ENCODE measurements at regions not wholly inside any gene's neighbourhood (a gene's known extent, or its start where the extent isn't known, plus 50 kb on each side); places are given as distances from the start of the nearest gene placed in this dataset.
A peak's percentile ranks its signal among the peaks of the same experiment; 100 is the strongest.

DNA sequence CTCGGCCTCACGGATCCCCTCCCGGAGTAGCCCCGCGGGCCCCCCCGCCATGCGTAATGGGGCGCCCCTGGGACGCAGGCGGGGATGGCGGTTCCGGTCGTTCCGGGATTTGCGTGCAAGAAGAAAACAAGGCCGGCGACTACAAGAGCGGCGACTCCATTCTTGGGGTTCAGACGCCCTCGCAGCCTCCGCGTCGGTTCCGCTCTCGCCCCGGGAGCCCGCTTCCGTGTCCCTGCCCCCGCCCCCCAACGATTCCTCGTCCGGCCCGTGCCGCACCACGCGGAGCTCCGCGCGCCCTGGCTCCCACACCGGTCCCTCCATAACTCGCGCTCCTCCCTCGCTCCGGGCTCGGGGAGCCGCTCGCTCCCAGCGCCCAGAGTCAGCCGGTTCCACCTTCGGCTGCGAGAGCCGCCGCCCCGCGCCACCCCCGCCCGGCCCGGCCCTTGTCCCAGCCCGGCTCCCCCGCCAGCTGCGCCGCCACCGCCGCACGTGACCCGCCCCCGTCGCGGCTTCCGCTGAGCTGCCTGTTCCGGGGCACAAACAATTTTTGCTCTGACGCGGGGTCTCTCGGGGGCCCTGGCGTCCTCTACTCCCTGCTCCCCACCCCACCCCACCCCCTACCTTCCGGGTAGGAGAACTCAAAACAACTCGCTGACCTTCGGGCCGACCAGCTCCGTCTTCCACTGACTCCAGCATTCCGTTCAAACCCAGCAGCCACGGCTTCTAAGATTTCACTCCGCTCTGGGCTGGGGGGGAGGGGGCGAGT lies 78.8 kb upstream of the BCOR start:
- H3K27me3 ChIP-seq: no peaks in the 10 kb centered on the region
- no peaks in the 10 kb centered on the region for H3K36me3 ChIP-seq
- peaks cover 3 to 14% of the 10 kb centered on the region in 2 donors for H3K4me1 ChIP-seq
- intact Hi-C loops (cut with DNase I): loop anchor here (1.0 to 10.0 kb wide), 5 partner anchors 80 to 1372 kb away; partner anchors contain the start of genes BCOR and MID1IP1
- H3K27ac ChIP-seq: peak overlapping the region; percentile 89 to 93
- peak overlapping the region; percentile 59 to 75 for H3K4me3 ChIP-seq
- TF ChIP-seq, protein P1, sequence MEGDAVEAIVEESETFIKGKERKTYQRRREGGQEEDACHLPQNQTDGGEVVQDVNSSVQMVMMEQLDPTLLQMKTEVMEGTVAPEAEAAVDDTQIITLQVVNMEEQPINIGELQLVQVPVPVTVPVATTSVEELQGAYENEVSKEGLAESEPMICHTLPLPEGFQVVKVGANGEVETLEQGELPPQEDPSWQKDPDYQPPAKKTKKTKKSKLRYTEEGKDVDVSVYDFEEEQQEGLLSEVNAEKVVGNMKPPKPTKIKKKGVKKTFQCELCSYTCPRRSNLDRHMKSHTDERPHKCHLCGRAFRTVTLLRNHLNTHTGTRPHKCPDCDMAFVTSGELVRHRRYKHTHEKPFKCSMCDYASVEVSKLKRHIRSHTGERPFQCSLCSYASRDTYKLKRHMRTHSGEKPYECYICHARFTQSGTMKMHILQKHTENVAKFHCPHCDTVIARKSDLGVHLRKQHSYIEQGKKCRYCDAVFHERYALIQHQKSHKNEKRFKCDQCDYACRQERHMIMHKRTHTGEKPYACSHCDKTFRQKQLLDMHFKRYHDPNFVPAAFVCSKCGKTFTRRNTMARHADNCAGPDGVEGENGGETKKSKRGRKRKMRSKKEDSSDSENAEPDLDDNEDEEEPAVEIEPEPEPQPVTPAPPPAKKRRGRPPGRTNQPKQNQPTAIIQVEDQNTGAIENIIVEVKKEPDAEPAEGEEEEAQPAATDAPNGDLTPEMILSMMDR (IDR thresholded peaks at IDR 0.05): no peak
- no peaks in the 10 kb centered on the region for H3K9me3 ChIP-seq
- DNase-seq (ENCODE audit: low spot score in 2 of 2): peak in 1 of 2 donors; percentile 84

DNA sequence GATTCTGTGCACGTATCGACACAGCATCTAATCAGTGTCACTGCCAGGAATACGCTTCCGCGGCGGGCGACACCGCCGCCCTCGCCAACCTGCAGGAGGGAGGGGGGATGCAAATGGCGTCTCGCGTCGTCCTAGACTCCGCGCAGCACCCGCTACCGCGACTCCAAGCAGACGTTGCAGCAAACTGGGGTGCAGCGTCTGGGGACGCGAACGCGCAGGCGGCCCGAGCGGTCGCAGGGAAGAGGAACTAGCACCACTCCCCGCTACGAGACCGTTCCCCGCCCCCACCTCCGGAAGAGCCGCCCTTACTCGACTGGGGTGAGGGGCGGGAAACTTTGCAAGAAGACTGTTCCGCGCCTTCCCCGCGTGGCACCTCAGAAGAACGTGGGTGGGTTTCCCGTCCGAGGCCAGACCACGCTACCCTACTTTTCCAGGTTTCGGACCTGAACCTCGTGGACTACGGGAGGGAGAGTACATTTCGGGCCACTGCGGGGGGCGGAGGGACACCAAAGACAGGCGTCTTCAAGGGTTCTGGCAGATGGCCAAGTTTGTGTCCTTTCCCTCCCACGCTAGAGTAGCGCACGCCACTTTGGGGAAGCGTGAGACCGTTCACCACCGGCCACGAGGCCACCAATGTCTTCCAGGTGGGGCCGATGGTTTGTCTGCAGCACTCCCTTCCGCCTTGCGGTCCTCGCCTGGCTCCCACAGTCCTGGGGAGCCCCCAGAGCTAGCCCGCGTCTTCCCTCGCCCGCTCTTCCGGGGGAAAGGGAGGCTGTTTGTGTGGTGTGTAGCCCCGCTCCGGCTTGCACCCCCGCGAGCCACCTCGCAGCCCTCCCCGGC lies 78.0 kb upstream of the BCOR start:
- peak overlapping the region; percentile 89 to 93 for H3K27ac ChIP-seq
- TF ChIP-seq, protein P1 (IDR thresholded peaks at IDR 0.05): no peak
- intact Hi-C loops (cut with DNase I): loop anchor here (2.0 to 10.0 kb wide), 6 partner anchors 21 to 1371 kb away; partner anchors contain the start of genes BCOR and MID1IP1
- no peaks in the 10 kb centered on the region for H3K27me3 ChIP-seq
- no peaks in the 10 kb centered on the region for H3K9me3 ChIP-seq
- DNase-seq (ENCODE audit: low spot score in 2 of 2): peak in 1 of 2 donors; percentile 86
- H3K4me3 ChIP-seq: peak overlapping the region; percentile 59 to 75
- no peaks in the 10 kb centered on the region for H3K36me3 ChIP-seq
- H3K4me1 ChIP-seq: peaks cover 3 to 14% of the 10 kb centered on the region in 2 donors

DNA sequence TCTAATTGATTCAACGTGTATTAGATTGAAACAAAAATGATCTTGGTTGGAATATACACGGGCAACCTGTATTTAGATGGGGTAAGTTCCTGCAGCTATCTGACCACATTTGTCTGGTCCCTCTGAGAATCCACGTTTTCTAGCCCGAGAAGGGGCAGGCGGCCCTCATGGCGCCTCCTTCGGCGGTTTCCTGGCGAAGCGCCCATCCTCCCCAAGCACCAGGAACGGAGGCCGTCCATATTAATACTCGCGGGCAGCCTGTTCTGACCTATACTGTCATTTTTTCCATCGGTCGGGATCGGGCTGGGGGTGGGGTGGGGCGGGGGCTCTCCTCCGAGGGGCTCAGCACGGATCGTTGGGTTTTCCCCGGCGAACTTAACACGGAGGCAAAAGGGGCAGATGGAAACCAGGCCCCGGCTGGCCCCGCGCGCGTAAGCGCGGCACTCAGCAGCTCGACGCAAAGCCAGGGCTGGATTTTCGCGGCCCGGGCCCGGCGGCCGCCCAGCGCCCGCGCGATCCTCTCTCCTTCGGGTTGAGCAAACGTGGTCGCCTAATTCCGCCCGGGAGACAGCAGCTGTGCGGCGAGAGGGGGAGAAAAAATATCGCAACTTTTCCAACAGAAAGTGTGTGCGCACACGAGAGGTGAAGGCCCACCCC lies 77.2 kb upstream of the BCOR start:
- Histone ChIP-seq H3K9me3 (no peaks in the 10 kb centered on the region), H3K36me3 (no peaks in the 10 kb centered on the region), H3K4me3 (peak overlapping the region; percentile 59 to 75), H3K4me1 (peaks cover 3 to 14% of the 10 kb centered on the region in 2 donors), H3K27me3 (no peaks in the 10 kb centered on the region), H3K27ac (peak overlapping the region; percentile 89 to 93)
- DNase-seq (ENCODE audit: low spot score in 2 of 2): peak in 1 of 2 donors; percentile 74
- TF ChIP-seq, protein P1 (IDR thresholded peaks at IDR 0.05): no peak
- intact Hi-C loops (cut with DNase I): loop anchor here (2.0 to 10.0 kb wide), 6 partner anchors 20 to 1370 kb away; partner anchors contain the start of gene MID1IP1

DNA sequence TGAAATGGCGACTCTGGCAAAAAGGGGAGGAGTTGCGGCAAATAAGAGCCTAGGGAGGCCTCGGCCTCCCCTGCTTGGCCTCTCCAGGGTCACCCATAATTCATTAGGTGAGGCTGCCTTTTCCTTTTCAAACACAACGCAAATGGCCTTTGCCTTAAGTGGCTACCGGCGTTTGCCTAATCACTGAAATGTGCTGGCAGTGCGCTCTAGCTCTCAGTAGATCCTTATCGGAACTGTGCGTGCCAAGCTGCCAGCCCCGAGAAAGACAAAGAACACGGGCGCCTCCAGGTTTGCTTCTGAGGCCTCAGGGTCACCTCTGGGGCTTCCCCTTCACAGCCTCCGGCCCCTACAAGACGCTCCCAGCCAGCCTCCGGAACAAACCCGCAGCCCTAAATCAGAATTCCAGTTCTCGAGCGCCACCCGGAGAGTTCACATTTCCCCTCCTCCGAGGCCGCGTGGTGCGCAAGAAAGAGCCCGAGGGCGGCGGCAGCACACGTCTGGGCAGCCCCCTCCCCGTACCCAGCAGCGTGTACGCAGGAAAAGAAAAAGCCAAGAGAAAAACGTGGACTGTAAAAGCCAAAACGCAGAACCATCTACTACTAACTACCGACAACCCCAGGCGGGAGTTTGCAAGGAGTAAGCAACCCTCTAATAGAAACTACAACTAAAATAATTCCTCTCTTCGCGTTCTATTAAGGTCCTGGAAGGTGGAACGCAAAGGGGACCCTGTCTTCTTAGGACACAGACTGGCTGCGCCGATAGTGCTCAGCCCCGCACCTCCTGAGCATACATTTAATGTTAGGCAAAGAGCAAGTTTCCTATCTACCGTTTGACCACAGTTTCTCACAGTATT lies 76.5 kb upstream of the BCOR start:
- peaks cover 3 to 14% of the 10 kb centered on the region in 2 donors for H3K4me1 ChIP-seq
- intact Hi-C loops (cut with DNase I): loop anchor here (2.0 to 10.0 kb wide), 4 partner anchors 19 to 1369 kb away; partner anchors contain the start of gene MID1IP1

More for the DNA sequence above, 76.5 kb upstream of the BCOR start:
- no peaks in the 10 kb centered on the region for H3K27me3 ChIP-seq
- peak overlapping the region; percentile 59 to 75 for H3K4me3 ChIP-seq
- H3K36me3 ChIP-seq: no peaks in the 10 kb centered on the region
- peak overlapping the region; percentile 89 to 93 for H3K27ac ChIP-seq
- TF ChIP-seq, protein P1 (IDR thresholded peaks at IDR 0.05): no peak
- peak in 1 of 2 donors; percentile 64 for DNase-seq (ENCODE audit: low spot score in 2 of 2)
- H3K9me3 ChIP-seq: no peaks in the 10 kb centered on the region

Data from ascending aorta (tissue), 2 donors.